ENCODE measurements at regions not wholly inside any gene's neighbourhood (a gene's known extent, or its start where the extent isn't known, plus 50 kb on each side); places are given as distances from the start of the nearest gene placed in this dataset.

GRCh38 chr7:93817004-93817403 is 73.5 kb downstream of the TFPI2 start:
- TF ChIP-seq, protein P1, sequence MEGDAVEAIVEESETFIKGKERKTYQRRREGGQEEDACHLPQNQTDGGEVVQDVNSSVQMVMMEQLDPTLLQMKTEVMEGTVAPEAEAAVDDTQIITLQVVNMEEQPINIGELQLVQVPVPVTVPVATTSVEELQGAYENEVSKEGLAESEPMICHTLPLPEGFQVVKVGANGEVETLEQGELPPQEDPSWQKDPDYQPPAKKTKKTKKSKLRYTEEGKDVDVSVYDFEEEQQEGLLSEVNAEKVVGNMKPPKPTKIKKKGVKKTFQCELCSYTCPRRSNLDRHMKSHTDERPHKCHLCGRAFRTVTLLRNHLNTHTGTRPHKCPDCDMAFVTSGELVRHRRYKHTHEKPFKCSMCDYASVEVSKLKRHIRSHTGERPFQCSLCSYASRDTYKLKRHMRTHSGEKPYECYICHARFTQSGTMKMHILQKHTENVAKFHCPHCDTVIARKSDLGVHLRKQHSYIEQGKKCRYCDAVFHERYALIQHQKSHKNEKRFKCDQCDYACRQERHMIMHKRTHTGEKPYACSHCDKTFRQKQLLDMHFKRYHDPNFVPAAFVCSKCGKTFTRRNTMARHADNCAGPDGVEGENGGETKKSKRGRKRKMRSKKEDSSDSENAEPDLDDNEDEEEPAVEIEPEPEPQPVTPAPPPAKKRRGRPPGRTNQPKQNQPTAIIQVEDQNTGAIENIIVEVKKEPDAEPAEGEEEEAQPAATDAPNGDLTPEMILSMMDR (IDR thresholded peaks at IDR 0.05) = no peak
- TF ChIP-seq POLR2A (IDR thresholded peaks at IDR 0.05) = no peak

All from heart left ventricle (tissue), 13 donors.